ENCODE measurements at regions not wholly inside any gene's neighbourhood (a gene's known extent, or its start where the extent isn't known, plus 50 kb on each side); places are given as distances from the start of the nearest gene placed in this dataset.

DNA sequence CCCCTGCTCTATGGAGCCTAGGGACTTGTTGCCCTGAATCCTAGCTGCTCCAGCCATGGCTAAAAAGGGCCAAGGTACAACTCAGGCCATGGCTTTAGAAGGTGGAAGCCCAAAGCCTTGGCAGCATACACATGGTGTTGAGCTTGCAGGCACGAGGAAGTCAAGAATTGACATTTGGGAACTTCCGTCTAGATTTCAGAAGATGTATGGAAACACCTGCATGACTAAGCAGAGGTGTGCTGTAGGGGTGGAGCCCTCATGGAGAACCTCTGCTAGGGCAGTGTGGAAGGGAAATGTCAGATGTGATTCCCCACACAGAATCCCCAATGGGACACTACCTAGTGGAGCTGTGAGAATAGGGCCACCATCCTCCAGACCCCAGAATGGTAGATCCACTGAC lies 95.1 kb upstream of the TMEM170B start (continued):
- no peak for TF ChIP-seq SP1 (CRISPR knock-in tag; conservative IDR thresholded peaks at IDR 0.05)
- TF ChIP-seq ETV6 (CRISPR knock-in tag; IDR thresholded peaks at IDR 0.05) = no peak
- TF ChIP-seq AR (CRISPR knock-in tag; IDR thresholded peaks at IDR 0.05) = no peak
- TF ChIP-seq TEAD4 (CRISPR knock-in tag; IDR thresholded peaks at IDR 0.05) = no peak
- no peak for TF ChIP-seq RORB (CRISPR knock-in tag; IDR thresholded peaks at IDR 0.05)
- TF ChIP-seq TEAD1 (CRISPR knock-in tag; IDR thresholded peaks at IDR 0.05) = no peak
- TF ChIP-seq ATF1 (CRISPR knock-in tag; IDR thresholded peaks at IDR 0.05) = no peak
- no peak for TF ChIP-seq SOX15 (CRISPR knock-in tag; IDR thresholded peaks at IDR 0.05)
- TF ChIP-seq PREB (CRISPR knock-in tag; IDR thresholded peaks at IDR 0.05; ENCODE audit: borderline replicate concordance) = no peak

DNA sequence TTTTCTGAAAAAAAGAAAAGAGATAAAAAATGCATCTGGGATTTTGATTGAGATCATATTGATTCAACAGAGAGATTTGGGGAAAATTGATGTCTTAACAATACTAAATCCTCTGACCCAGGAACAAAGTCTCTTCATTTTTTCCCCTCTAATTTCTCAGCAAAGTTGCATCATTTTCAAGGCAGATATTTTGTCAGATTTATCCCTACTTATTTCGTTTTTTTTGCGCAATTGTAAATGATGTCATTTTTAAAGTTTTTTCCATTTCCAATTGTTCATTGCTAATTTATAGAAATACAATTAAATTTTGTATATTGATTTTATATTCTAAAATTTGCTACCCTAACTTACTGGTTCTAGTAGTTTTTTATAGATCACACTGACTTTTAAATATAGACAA lies 97.7 kb upstream of the TMEM170B start:
- H3K27ac Mint-ChIP-seq = no peak overlapping the region
- TF ChIP-seq ZNF396 (CRISPR knock-in tag; IDR thresholded peaks at IDR 0.05; ENCODE audit: borderline replicate concordance) (no peak), PREB (CRISPR knock-in tag; IDR thresholded peaks at IDR 0.05; ENCODE audit: borderline replicate concordance) (no peak), JUN (CRISPR knock-in tag; IDR thresholded peaks at IDR 0.05) (no peak), CBFB (CRISPR knock-in tag; IDR thresholded peaks at IDR 0.05; ENCODE audit: low read depth) (no peak), USF2 (CRISPR knock-in tag; IDR thresholded peaks at IDR 0.05) (no peak), CDX4 (CRISPR knock-in tag; IDR thresholded peaks at IDR 0.05; ENCODE audit: borderline replicate concordance) (no peak), ZNF263 (CRISPR knock-in tag; IDR thresholded peaks at IDR 0.05; ENCODE audit: low read depth) (no peak), ESRRA (CRISPR knock-in tag; IDR thresholded peaks at IDR 0.05; ENCODE audit: borderline replicate concordance) (no peak), CREB1 (CRISPR knock-in tag; IDR thresholded peaks at IDR 0.05) (no peak), NR2C2 (CRISPR knock-in tag; IDR thresholded peaks at IDR 0.05) (no peak), EMX1 (CRISPR knock-in tag; IDR thresholded peaks at IDR 0.05) (no peak), PRRX2 (CRISPR knock-in tag; IDR thresholded peaks at IDR 0.05) (no peak), NR3C1 (CRISPR knock-in tag; conservative IDR thresholded peaks at IDR 0.05; ENCODE audit: low read depth) (no peak), TP53 (CRISPR knock-in tag; IDR thresholded peaks at IDR 0.05) (no peak), ZNF138 (CRISPR knock-in tag; conservative IDR thresholded peaks at IDR 0.05) (no peak)
- TF ChIP-seq, protein P1, sequence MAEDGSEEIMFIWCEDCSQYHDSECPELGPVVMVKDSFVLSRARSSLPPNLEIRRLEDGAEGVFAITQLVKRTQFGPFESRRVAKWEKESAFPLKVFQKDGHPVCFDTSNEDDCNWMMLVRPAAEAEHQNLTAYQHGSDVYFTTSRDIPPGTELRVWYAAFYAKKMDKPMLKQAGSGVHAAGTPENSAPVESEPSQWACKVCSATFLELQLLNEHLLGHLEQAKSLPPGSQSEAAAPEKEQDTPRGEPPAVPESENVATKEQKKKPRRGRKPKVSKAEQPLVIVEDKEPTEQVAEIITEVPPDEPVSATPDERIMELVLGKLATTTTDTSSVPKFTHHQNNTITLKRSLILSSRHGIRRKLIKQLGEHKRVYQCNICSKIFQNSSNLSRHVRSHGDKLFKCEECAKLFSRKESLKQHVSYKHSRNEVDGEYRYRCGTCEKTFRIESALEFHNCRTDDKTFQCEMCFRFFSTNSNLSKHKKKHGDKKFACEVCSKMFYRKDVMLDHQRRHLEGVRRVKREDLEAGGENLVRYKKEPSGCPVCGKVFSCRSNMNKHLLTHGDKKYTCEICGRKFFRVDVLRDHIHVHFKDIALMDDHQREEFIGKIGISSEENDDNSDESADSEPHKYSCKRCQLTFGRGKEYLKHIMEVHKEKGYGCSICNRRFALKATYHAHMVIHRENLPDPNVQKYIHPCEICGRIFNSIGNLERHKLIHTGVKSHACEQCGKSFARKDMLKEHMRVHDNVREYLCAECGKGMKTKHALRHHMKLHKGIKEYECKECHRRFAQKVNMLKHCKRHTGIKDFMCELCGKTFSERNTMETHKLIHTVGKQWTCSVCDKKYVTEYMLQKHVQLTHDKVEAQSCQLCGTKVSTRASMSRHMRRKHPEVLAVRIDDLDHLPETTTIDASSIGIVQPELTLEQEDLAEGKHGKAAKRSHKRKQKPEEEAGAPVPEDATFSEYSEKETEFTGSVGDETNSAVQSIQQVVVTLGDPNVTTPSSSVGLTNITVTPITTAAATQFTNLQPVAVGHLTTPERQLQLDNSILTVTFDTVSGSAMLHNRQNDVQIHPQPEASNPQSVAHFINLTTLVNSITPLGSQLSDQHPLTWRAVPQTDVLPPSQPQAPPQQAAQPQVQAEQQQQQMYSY (CRISPR knock-in tag; IDR thresholded peaks at IDR 0.05) = no peak
- TF ChIP-seq, protein P2, sequence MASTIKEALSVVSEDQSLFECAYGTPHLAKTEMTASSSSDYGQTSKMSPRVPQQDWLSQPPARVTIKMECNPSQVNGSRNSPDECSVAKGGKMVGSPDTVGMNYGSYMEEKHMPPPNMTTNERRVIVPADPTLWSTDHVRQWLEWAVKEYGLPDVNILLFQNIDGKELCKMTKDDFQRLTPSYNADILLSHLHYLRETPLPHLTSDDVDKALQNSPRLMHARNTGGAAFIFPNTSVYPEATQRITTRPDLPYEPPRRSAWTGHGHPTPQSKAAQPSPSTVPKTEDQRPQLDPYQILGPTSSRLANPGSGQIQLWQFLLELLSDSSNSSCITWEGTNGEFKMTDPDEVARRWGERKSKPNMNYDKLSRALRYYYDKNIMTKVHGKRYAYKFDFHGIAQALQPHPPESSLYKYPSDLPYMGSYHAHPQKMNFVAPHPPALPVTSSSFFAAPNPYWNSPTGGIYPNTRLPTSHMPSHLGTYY (CRISPR knock-in tag; IDR thresholded peaks at IDR 0.05) = no peak
- H3K4me1 Mint-ChIP-seq = peaks cover 11% of the 10 kb centered on the region
- no peak for ATAC-seq
- DNase-seq (ENCODE audit: low spot score) = no peak
- no peaks in the 10 kb centered on the region; the same call in 1 of the 2 replicates for H3K27me3 Mint-ChIP-seq (ENCODE audit: low read depth)
- H3K4me3 Mint-ChIP-seq = no peak overlapping the region
- H3K36me3 Mint-ChIP-seq = peaks cover 10% of the 10 kb centered on the region
- H3K9me3 Mint-ChIP-seq = peaks cover 32% of the 10 kb centered on the region
- ChIA-PET CTCF (no interaction called here), POLR2A (no interaction called here)

All from WTC11 (cell line).